GM13977 (cell line): ENCODE measurements at regions not wholly inside any gene's neighbourhood (a gene's known extent, or its start where the extent isn't known, plus 50 kb on each side); places are given as distances from the start of the nearest gene placed in this dataset.

Experiments
- DNase-seq: peaks from one replicate; pipeline ENCODE4 v3.0.0; 2012; ENCODE audit warnings: low spot score
- CTCF ChIP-seq: IDR thresholded peaks from 2 replicates; pipeline ENCODE4 v1.5.1; 2012; ENCODE audit warnings: mild to moderate bottlenecking, control low read depth; ENCODE audit not compliant: insufficient read depth; ENCODE audit errors: extremely low read depth, missing control alignments
- in situ Hi-C: fragments of 300-500 bp; cut with MboI; formaldehyde crosslinking; loops from one replicate; pipeline ENCODE4 v1.12.0; 2022; ENCODE audit warnings: low sequenced_read_pairs, low pct_unique_long_range_greater_than_20kb, mixed read lengths, inconsistent platforms; ENCODE audit not compliant: unreplicated experiment

GRCh38 chr9:84103651-84104377 is 123.2 kb downstream of the RMI1 start:
- in situ Hi-C loops, result no loop called here
- no peak for TF ChIP-seq CTCF
- no peak for DNase-seq

GRCh38 chr9:84107081-84107480 is 126.5 kb downstream of the RMI1 start:
- DNase-seq, result no peak
- in situ Hi-C loops, result no loop called here
- TF ChIP-seq CTCF, result no peak

- in situ Hi-C loops, result no loop called here
- no peak for TF ChIP-seq CTCF
- DNase-seq, result no peak
These were observed 127.4 kb downstream of the RMI1 start for GRCh38 chr9:84107995-84108394.

- TF ChIP-seq CTCF, result no peak
- in situ Hi-C loops, result no loop called here
- DNase-seq, result no peak
These were observed 131.1 kb downstream of the RMI1 start for GRCh38 chr9:84111726-84112125.

- in situ Hi-C loops, result no loop called here
- no peak for DNase-seq
- TF ChIP-seq CTCF, result no peak
These were observed 141.5 kb downstream of the RMI1 start for GRCh38 chr9:84121991-84122523.

- TF ChIP-seq CTCF, result no peak
- in situ Hi-C loops, result no loop called here
- no peak for DNase-seq
These were observed 142.0 kb downstream of the RMI1 start for GRCh38 chr9:84122572-84122971.
